Vagina (tissue), 2 donors: ENCODE measurements at regions not wholly inside any gene's neighbourhood (a gene's known extent, or its start where the extent isn't known, plus 50 kb on each side); places are given as distances from the start of the nearest gene placed in this dataset.

Experiments
- POLR2A ChIP-seq, 2 donors: fragments of 450-650 bp; IDR thresholded peaks; one replicate each; pipeline ENCODE4 v1.6.1; 2017; ENCODE audit warnings: antibody characterized with exemption in 2 of 2, mild to moderate bottlenecking in 2 of 2, moderate library complexity in 2 of 2
- POLR2AphosphoS5 ChIP-seq, 2 donors: sonication (generic); formaldehyde crosslinking; IDR thresholded peaks; one replicate each; pipeline ENCODE4 v1.9.0; 2017; ENCODE audit warnings: antibody characterized with exemption in 2 of 2, mild to moderate bottlenecking in 2 of 2, low read depth in 1 of 2; ENCODE audit not compliant: insufficient read depth in 1 of 2
- TF ChIP-seq, protein P1 (sequence below), 3 experiments: fragments of 450-650 bp in 2 of 3; fragments of 200-600 bp in 1 of 3; sonication (generic) in 1 of 3; IDR thresholded peaks; one replicate each; pipeline ENCODE4 v1.5.1; 2017 to 2019; ENCODE audit warnings: antibody characterized with exemption in 3 of 3, mild to moderate bottlenecking in 2 of 3, moderate library complexity in 2 of 3

DNA sequence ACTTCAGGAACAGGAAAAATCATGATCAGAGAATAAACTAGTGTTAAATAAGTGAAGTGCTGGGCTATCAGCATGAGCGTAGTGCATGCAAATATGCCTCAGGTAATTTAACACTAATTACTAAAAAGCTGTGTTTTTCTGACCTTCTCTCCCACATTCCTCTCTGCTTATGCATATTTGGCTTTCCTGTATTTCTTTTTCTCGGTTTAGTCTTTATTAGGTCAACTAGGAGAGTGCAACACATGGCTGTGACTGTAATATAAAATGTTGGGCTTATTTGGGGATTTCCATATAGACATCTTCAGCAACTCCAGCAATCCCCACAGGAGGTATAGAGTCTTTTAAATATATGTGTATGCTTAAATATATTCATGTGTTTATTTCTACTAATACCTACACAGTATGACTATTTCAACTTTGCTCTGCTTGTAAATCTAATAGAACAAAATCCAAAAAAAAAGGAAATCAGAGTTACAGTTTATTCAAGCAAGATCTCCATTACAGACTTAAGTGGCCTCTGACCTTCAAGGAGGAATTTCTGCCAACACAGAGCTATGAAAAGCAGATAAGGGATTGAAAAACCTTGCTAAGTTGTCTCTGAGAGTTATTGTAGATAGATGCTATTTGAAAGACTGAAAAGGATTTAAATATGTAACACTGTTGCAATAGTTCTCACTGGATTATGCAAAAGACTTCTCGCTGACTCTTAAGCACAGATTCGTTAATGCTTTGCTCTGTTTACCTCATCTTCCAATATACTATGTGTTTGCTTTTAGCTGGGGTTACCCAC is 359.5 kb upstream of the RGPD4 start:
- TF ChIP-seq, protein P1, sequence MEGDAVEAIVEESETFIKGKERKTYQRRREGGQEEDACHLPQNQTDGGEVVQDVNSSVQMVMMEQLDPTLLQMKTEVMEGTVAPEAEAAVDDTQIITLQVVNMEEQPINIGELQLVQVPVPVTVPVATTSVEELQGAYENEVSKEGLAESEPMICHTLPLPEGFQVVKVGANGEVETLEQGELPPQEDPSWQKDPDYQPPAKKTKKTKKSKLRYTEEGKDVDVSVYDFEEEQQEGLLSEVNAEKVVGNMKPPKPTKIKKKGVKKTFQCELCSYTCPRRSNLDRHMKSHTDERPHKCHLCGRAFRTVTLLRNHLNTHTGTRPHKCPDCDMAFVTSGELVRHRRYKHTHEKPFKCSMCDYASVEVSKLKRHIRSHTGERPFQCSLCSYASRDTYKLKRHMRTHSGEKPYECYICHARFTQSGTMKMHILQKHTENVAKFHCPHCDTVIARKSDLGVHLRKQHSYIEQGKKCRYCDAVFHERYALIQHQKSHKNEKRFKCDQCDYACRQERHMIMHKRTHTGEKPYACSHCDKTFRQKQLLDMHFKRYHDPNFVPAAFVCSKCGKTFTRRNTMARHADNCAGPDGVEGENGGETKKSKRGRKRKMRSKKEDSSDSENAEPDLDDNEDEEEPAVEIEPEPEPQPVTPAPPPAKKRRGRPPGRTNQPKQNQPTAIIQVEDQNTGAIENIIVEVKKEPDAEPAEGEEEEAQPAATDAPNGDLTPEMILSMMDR (IDR thresholded peaks at IDR 0.05): no peak
- no peak for TF ChIP-seq POLR2A (IDR thresholded peaks at IDR 0.05)
- TF ChIP-seq POLR2AphosphoS5 (IDR thresholded peaks at IDR 0.05; ENCODE audit: insufficient read depth in 1 of 2, low read depth in 1 of 2): no peak
